ENCODE measurements at regions not wholly inside any gene's neighbourhood (a gene's known extent, or its start where the extent isn't known, plus 50 kb on each side); places are given as distances from the start of the nearest gene placed in this dataset.
A peak's percentile ranks its signal among the peaks of the same experiment; 100 is the strongest.

- WGBS, 5 donors = 85 to 92% (median 87%) methylated on average over 9 of the region's 9 CpGs
- no peak for DNase-seq
Measured at GRCh38 chr2:71926089-71926447, 221.6 kb downstream of the CYP26B1 start.

DNA sequence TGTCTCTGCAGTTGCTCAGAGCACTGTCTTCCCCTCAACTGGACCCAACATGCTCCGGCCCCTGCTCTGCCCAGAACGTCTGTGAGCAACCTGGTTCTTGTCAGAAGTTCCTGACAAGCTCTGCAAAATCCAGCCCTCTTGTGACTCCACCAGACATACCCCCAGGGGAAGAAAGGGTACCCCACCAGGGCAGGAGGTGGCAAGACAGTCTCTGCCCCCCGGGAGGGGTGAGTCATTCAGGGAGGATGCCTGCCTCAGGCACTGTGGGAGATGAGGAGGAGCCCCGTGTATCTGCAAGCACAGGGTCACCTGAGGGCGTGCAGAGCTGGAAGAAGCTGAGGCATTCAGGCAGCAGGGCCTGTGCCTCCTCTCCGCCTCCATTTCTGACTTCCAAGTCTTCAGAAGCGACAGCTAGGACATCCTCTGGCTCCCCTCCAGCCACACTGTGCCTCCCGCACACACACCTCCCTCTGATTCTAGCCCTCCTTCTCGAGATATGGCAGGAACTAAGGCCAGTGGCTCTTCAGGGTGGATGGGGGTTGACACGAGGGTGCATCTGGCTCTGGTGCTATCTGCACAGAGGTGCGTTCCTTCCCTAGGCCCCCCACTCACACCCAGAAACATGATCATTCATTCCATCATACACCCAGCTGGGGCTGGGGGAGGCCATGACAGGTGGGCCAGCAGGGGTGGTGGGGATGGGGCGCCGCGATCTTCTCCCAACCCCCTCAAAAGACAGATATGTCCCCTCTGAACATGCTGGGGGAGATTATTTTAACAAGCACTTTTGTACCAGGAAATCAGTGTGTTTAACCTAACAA, 222.2 kb downstream of the CYP26B1 start:
- Histone ChIP-seq H3K9me3 (no peaks in the 10 kb centered on the region), H3K27ac (no peak overlapping the region), H3K4me1 (peaks cover 0 to 13% (median 2%) of the 10 kb centered on the region in 6 donors), H3K36me3 (no peaks in the 10 kb centered on the region), H3K4me3 (no peak overlapping the region), H3K27me3 (replicated peaks in 1 of 7) (no peaks in the 10 kb centered on the region)
- TF ChIP-seq POLR2AphosphoS5 (IDR thresholded peaks at IDR 0.05) = no peak
- no peak for TF ChIP-seq POLR2A (IDR thresholded peaks at IDR 0.05)
- no peak for DNase-seq
- WGBS, 5 donors = 81 to 91% (median 87%) methylated on average over 11 to 14 of the region's 14 CpGs
- intact Hi-C loops (cut with DNase I; ENCODE audit: low total_unique reads) = no loop called here

More at GRCh38 chr2:71926089-71926447, 221.6 kb downstream of the CYP26B1 start:
- Histone ChIP-seq H3K4me3 (no peak overlapping the region), H3K27ac (no peak overlapping the region), H3K36me3 (no peaks in the 10 kb centered on the region), H3K9me3 (no peaks in the 10 kb centered on the region), H3K4me1 (peaks cover 0 to 13% (median 2%) of the 10 kb centered on the region in 6 donors), H3K27me3 (replicated peaks in 1 of 7) (no peaks in the 10 kb centered on the region)
- intact Hi-C loops (cut with DNase I; ENCODE audit: low total_unique reads) = no loop called here
- TF ChIP-seq POLR2AphosphoS5 (IDR thresholded peaks at IDR 0.05) = no peak
- no peak for TF ChIP-seq POLR2A (IDR thresholded peaks at IDR 0.05)
- TF ChIP-seq CTCF (IDR thresholded peaks at IDR 0.05 in 8 of 11, conservative IDR thresholded peaks at IDR 0.05 in 3 of 11) = no peak

DNA sequence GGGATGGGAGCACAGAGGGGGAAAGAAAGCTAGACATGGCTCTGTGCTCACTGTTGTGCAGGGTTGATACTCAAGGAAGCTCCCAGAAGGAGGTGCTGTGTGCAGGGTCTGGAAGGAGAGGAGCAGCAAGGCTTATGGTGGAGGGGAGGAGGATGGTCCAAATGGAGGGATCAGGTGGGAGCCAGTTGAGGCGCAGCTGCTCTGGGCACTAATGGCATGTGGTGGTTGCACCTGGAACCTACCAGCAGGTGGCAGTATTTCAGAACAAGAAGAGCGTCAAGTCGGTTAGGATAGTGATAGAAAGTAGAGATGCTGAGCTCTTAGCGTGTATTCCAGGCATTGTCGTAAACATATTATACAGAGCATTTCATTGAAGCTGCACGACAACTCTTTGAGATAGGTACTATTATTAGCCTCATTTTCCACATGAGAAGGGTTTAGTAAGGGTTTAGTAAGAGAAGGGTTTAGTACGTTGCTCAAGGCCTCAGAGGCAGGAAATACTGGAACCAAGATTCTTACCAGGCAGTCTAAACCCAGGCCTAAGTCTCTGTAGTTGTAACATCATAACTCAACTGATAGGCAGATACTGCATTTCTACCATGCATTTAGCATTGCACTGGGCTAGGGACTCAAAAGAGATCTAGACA, 223.7 kb downstream of the CYP26B1 start:
- H3K9me3 ChIP-seq = peaks cover 0 to 8% (median 0%) of the 10 kb centered on the region in 8 donors
- peak; percentile 56 to 90 (median 80) for TF ChIP-seq CTCF (IDR thresholded peaks at IDR 0.05 in 8 of 11, conservative IDR thresholded peaks at IDR 0.05 in 3 of 11)
- no peak for TF ChIP-seq POLR2AphosphoS5 (IDR thresholded peaks at IDR 0.05)
- no peak for TF ChIP-seq POLR2A (IDR thresholded peaks at IDR 0.05)
- peaks cover 0 to 5% (median 0%) of the 10 kb centered on the region in 6 donors for H3K4me1 ChIP-seq
- no peaks in the 10 kb centered on the region for H3K36me3 ChIP-seq
- no peaks in the 10 kb centered on the region for H3K27me3 ChIP-seq (replicated peaks in 1 of 7)
- 32 to 43% (median 40%) methylated on average over 7 of the region's 7 CpGs for WGBS, 5 donors
- H3K4me3 ChIP-seq = no peak overlapping the region
- intact Hi-C loops (cut with DNase I; ENCODE audit: low total_unique reads) = loop anchor here (5.0 kb wide), 1 partner anchor 653 kb away; no protein-coding TSS in a partner anchor
- no peak for DNase-seq
- no peak overlapping the region for H3K27ac ChIP-seq

- peaks cover 0 to 16% (median 7%) of the 10 kb centered on the region in 8 donors for H3K9me3 ChIP-seq
- H3K36me3 ChIP-seq = no peaks in the 10 kb centered on the region
- no peak overlapping the region for H3K4me3 ChIP-seq
- no peak for DNase-seq
- no peak overlapping the region for H3K27ac ChIP-seq
- intact Hi-C loops (cut with DNase I; ENCODE audit: low total_unique reads) = loop anchor here (5.0 kb wide), 1 partner anchor 654 kb away; no protein-coding TSS in a partner anchor
- no peak for TF ChIP-seq POLR2AphosphoS5 (IDR thresholded peaks at IDR 0.05)
- no peak for TF ChIP-seq CTCF (IDR thresholded peaks at IDR 0.05 in 8 of 11, conservative IDR thresholded peaks at IDR 0.05 in 3 of 11)
- no peak for TF ChIP-seq POLR2A (IDR thresholded peaks at IDR 0.05)
- no peaks in the 10 kb centered on the region for H3K27me3 ChIP-seq (replicated peaks in 1 of 7)
- peaks cover 0 to 5% (median 0%) of the 10 kb centered on the region in 6 donors for H3K4me1 ChIP-seq
Measured at GRCh38 chr2:71923143-71923525, 224.5 kb downstream of the CYP26B1 start.

Measured in spleen (tissue), 11 donors.